Activated CD4-positive, alpha-beta memory T cell treated with anti-CD3 and anti-CD28 coated beads, Interleukin-2, amount 10 ng/mL, durations not matched to agents 7 days and 5 days (primary cell): ENCODE measurements at regions not wholly inside any gene's neighbourhood (a gene's known extent, or its start where the extent isn't known, plus 50 kb on each side); places are given as distances from the start of the nearest gene placed in this dataset.

Source experiments
- CTCF ChIA-PET: fragments of 350-600 bp; sonication (Branson Sonifier 250); formaldehyde crosslinking; loops from one replicate; lab custom pipeline; 2021; ENCODE audit warnings: antibody characterized with exemption, inconsistent platforms; lab: Charles Lee
- POLR2A ChIA-PET: fragments of 350-600 bp; sonication (Branson Sonifier 250); formaldehyde crosslinking; loops from one replicate; lab custom pipeline; 2021; ENCODE audit warnings: antibody characterized with exemption; lab: Charles Lee
- DNase-seq: peaks from one replicate; pipeline ENCODE4 v3.0.0-alpha.2; 2020
- H3K27ac Mint-ChIP-seq: one replicate; pipeline ENCODE4 v1.8.0; 2021; ENCODE audit warnings: mild to moderate bottlenecking, mixed read lengths
- H3K27me3 Mint-ChIP-seq: one replicate; pipeline ENCODE4 v1.8.0; 2021; ENCODE audit warnings: mixed read lengths
- H3K36me3 Mint-ChIP-seq: one replicate; pipeline ENCODE4 v1.8.0; 2021; ENCODE audit warnings: low read depth, mixed read lengths
- H3K4me1 Mint-ChIP-seq: one replicate; pipeline ENCODE4 v1.8.0; 2021; ENCODE audit warnings: mixed read lengths
- H3K4me3 Mint-ChIP-seq: one replicate; pipeline ENCODE4 v1.8.0; 2021; ENCODE audit warnings: mild to moderate bottlenecking, mixed read lengths
- H3K9me3 Mint-ChIP-seq: one replicate; pipeline ENCODE4 v1.8.0; 2021; ENCODE audit warnings: mixed read lengths

GRCh38 chr9:69981686-69982445, 61.8 kb upstream of the MAMDC2 start:
- CTCF ChIA-PET, result no interaction called here
- POLR2A ChIA-PET, result no interaction called here
- Mint-ChIP-seq H3K27me3 (no peaks in the 10 kb centered on the region), H3K4me1 (no peaks in the 10 kb centered on the region), H3K27ac (no peak overlapping the region), H3K9me3 (no peaks in the 10 kb centered on the region), H3K36me3 (no peaks in the 10 kb centered on the region), H3K4me3 (no peak overlapping the region)
- no peak for DNase-seq

GRCh38 chr9:69984831-69985230, 58.8 kb upstream of the MAMDC2 start:
- no peaks in the 10 kb centered on the region for H3K4me1 Mint-ChIP-seq
- no peaks in the 10 kb centered on the region for H3K36me3 Mint-ChIP-seq
- no peak for DNase-seq
- no peaks in the 10 kb centered on the region for H3K9me3 Mint-ChIP-seq
- no peak overlapping the region for H3K27ac Mint-ChIP-seq
- CTCF ChIA-PET, result interaction anchor here (1.6 kb wide), 1 partner anchor 126 kb away, joined by 6 read pairs; no protein-coding TSS in a partner anchor
- H3K4me3 Mint-ChIP-seq, result no peak overlapping the region
- peaks cover 4% of the 10 kb centered on the region for H3K27me3 Mint-ChIP-seq
- POLR2A ChIA-PET, result no interaction called here

DNA sequence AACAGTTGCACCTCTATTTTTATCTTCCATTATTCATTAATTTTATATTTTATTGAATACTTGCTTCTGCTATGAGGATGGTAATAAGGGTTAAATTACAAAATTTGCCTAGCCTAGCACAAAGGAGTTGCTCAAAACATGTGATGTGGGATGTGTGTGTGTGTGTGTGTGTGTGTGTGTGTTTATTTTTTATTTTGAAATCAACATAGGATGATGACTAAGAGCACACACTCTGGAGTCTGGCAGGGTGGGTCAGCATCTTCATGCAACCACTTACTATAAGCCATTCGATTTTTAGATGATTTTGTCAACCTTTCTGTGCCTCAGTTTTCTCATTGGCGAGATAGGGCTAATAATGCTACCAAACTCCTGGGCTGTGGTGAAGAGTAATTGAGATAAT, 57.7 kb upstream of the MAMDC2 start:
- CTCF ChIA-PET, result no interaction called here
- Mint-ChIP-seq H3K27me3 (peaks cover 4% of the 10 kb centered on the region), H3K4me3 (no peak overlapping the region), H3K9me3 (no peaks in the 10 kb centered on the region), H3K27ac (no peak overlapping the region), H3K36me3 (no peaks in the 10 kb centered on the region), H3K4me1 (no peaks in the 10 kb centered on the region)
- POLR2A ChIA-PET, result no interaction called here
- DNase-seq, result no peak

- no peak for DNase-seq
These were observed 56.7 kb upstream of the MAMDC2 start for GRCh38 chr9:69986970-69987369.

GRCh38 chr9:69987457-69987856, 56.2 kb upstream of the MAMDC2 start:
- Mint-ChIP-seq H3K9me3 (no peaks in the 10 kb centered on the region), H3K36me3 (no peaks in the 10 kb centered on the region), H3K27ac (no peak overlapping the region), H3K4me3 (no peak overlapping the region), H3K27me3 (peaks cover 6% of the 10 kb centered on the region), H3K4me1 (no peaks in the 10 kb centered on the region)
- ChIA-PET POLR2A (no interaction called here), CTCF (no interaction called here)
- no peak for DNase-seq

More at GRCh38 chr9:69986970-69987369, 56.7 kb upstream of the MAMDC2 start:
- ChIA-PET POLR2A (no interaction called here), CTCF (no interaction called here)
- Mint-ChIP-seq H3K36me3 (no peaks in the 10 kb centered on the region), H3K27ac (no peak overlapping the region), H3K27me3 (peaks cover 6% of the 10 kb centered on the region), H3K4me3 (no peak overlapping the region), H3K9me3 (no peaks in the 10 kb centered on the region), H3K4me1 (no peaks in the 10 kb centered on the region)

- Mint-ChIP-seq H3K36me3 (no peaks in the 10 kb centered on the region), H3K4me3 (no peak overlapping the region), H3K9me3 (no peaks in the 10 kb centered on the region), H3K27ac (no peak overlapping the region), H3K27me3 (peaks cover 13% of the 10 kb centered on the region), H3K4me1 (no peaks in the 10 kb centered on the region)
- CTCF ChIA-PET, result interaction anchor here (1.2 to 1.8 kb wide), 2 partner anchors 118 to 119 kb away, joined by 3 to 4 read pairs; no protein-coding TSS in a partner anchor
- POLR2A ChIA-PET, result no interaction called here
- DNase-seq, result no peak
These were observed 50.5 kb upstream of the MAMDC2 start for GRCh38 chr9:69993110-69993509.
